Peyer's patch (tissue), 4 donors: ENCODE measurements at regions not wholly inside any gene's neighbourhood (a gene's known extent, or its start where the extent isn't known, plus 50 kb on each side); places are given as distances from the start of the nearest gene placed in this dataset.

ENCODE experiments used
- CTCF ChIP-seq, 6 experiments: fragments of 450-650 bp in 4 of 6; fragments of 200-600 bp in 2 of 6; sonication (generic) in 1 of 6; IDR thresholded peaks; one replicate each; pipeline ENCODE4 v1.5.1; 2017 to 2019; ENCODE audit warnings: antibody characterized with exemption in 6 of 6, mild to moderate bottlenecking in 3 of 6, moderate library complexity in 1 of 6
- POLR2A ChIP-seq, 2 donors: fragments of 450-650 bp; IDR thresholded peaks; one replicate each; pipeline ENCODE4 v1.5.1; 2017; ENCODE audit warnings: antibody characterized with exemption in 2 of 2, mild to moderate bottlenecking in 2 of 2, moderate library complexity in 2 of 2

GRCh38 chr2:191591025-191591424 lies 86.9 kb upstream of the NABP1 start:
- TF ChIP-seq CTCF (IDR thresholded peaks at IDR 0.05): no peak
- TF ChIP-seq POLR2A (IDR thresholded peaks at IDR 0.05): no peak
